ENCODE measurements at regions not wholly inside any gene's neighbourhood (a gene's known extent, or its start where the extent isn't known, plus 50 kb on each side); places are given as distances from the start of the nearest gene placed in this dataset.
"Not testable (repeated sequence)": the region's sequence is repeated elsewhere in the genome, so short reads cannot be mapped to it uniquely, and the experiment has no call there.

GRCh38 chr2:137879121-137879520 is 85.2 kb upstream of the HNMT start:
- no peak for FAIRE-seq
- no peak for DNase-seq (ENCODE audit: insufficient read length, low spot score)

GRCh38 chr2:137881711-137882110 is 82.6 kb upstream of the HNMT start:
- FAIRE-seq: no peak
- DNase-seq (ENCODE audit: insufficient read length, low spot score): no peak

GRCh38 chr2:137886083-137886831 is 78.0 kb upstream of the HNMT start:
- FAIRE-seq (no peak), DNase-seq (ENCODE audit: insufficient read length, low spot score) (no peak)

- no peak for DNase-seq (ENCODE audit: insufficient read length, low spot score)
- no peak for FAIRE-seq
Observed at GRCh38 chr2:137888845-137889244, 75.4 kb upstream of the HNMT start.

- DNase-seq (ENCODE audit: insufficient read length, low spot score): no peak
- FAIRE-seq: no peak
Observed at GRCh38 chr2:137892739-137893138, 71.5 kb upstream of the HNMT start.

GRCh38 chr2:137893145-137893544 is 71.1 kb upstream of the HNMT start:
- FAIRE-seq (no peak), DNase-seq (ENCODE audit: insufficient read length, low spot score) (no peak)

- no peak for DNase-seq (ENCODE audit: insufficient read length, low spot score)
- no peak for FAIRE-seq
Observed at GRCh38 chr2:137896467-137896866, 67.8 kb upstream of the HNMT start.

GRCh38 chr2:137897082-137897481 is 67.2 kb upstream of the HNMT start:
- DNase-seq (ENCODE audit: insufficient read length, low spot score) (no peak), FAIRE-seq (no peak)

GRCh38 chr2:137900421-137901141 is 63.7 kb upstream of the HNMT start:
- FAIRE-seq: no peak
- no peak for DNase-seq (ENCODE audit: insufficient read length, low spot score)

GRCh38 chr2:137910641-137911040 is 53.6 kb upstream of the HNMT start:
- FAIRE-seq: no peak

GRCh38 chr2:137912371-137912770 is 51.9 kb upstream of the HNMT start:
- FAIRE-seq: no peak
- DNase-seq (ENCODE audit: insufficient read length, low spot score): no peak

More at GRCh38 chr2:137910641-137911040, 53.6 kb upstream of the HNMT start:
- no peak for DNase-seq (ENCODE audit: insufficient read length, low spot score)

GRCh38 chr2:137913169-137913568 is 51.1 kb upstream of the HNMT start:
- no peak for FAIRE-seq
- DNase-seq (ENCODE audit: insufficient read length, low spot score): no peak

GRCh38 chr2:137913648-137914047 is 50.6 kb upstream of the HNMT start:
- not testable (repeated sequence) for FAIRE-seq; DNase-seq (ENCODE audit: insufficient read length, low spot score)

Measured in GM19239 (cell line).